H9 (cell line): ENCODE measurements at regions not wholly inside any gene's neighbourhood (a gene's known extent, or its start where the extent isn't known, plus 50 kb on each side); places are given as distances from the start of the nearest gene placed in this dataset.

Source experiments
- DNase-seq: peaks from one replicate; pipeline ENCODE4 v3.0.0-alpha.2; 2017
- H2AFZ ChIP-seq: one replicate; pipeline ENCODE4 v1.6.1; 2013; ENCODE audit warnings: mild to moderate bottlenecking, low read length, control low read depth, moderate library complexity
- H2AK5ac ChIP-seq: 2 replicates; pipeline ENCODE4 v1.6.1; 2013; ENCODE audit warnings: low read length, control low read depth, mixed read lengths; ENCODE audit not compliant: insufficient read length
- H2BK120ac ChIP-seq: one replicate; pipeline ENCODE4 v1.6.1; 2013; ENCODE audit warnings: low read depth, mild to moderate bottlenecking, low read length, control low read depth, inconsistent platforms; ENCODE audit not compliant: poor library complexity, severe bottlenecking
- H2BK12ac ChIP-seq: 2 replicates; pipeline ENCODE4 v1.6.1; 2013; ENCODE audit warnings: low read length, control low read depth, mixed read lengths, low read depth; ENCODE audit not compliant: insufficient read length
- H2BK15ac ChIP-seq: 2 replicates; pipeline ENCODE4 v1.6.1; 2013; ENCODE audit warnings: low read depth, low read length, control low read depth
- H2BK20ac ChIP-seq: one replicate; pipeline ENCODE4 v1.6.1; 2013; ENCODE audit warnings: low read depth, mild to moderate bottlenecking, low read length, control low read depth, inconsistent platforms; ENCODE audit not compliant: poor library complexity, severe bottlenecking
- H2BK5ac ChIP-seq: 2 replicates; pipeline ENCODE4 v1.6.1; 2013; ENCODE audit warnings: low read length, control low read depth, mixed read lengths; ENCODE audit not compliant: insufficient read length
- H3K14ac ChIP-seq: 2 replicates; pipeline ENCODE4 v1.6.1; 2013; ENCODE audit warnings: low read length, control low read depth; ENCODE audit not compliant: insufficient read depth
- H3K18ac ChIP-seq: 2 replicates; pipeline ENCODE4 v1.6.1; 2013; ENCODE audit warnings: low read depth, mild to moderate bottlenecking, mixed read lengths, low read length, control low read depth; ENCODE audit not compliant: insufficient read length
- H3K23ac ChIP-seq: 2 replicates; pipeline ENCODE4 v1.6.1; 2013; ENCODE audit warnings: low read length, control low read depth, mixed read lengths, low read depth; ENCODE audit not compliant: insufficient read length
- H3K23me2 ChIP-seq: 2 replicates; pipeline ENCODE4 v1.6.1; 2013; ENCODE audit warnings: low read depth, mild to moderate bottlenecking, mixed read lengths, low read length, control low read depth; ENCODE audit not compliant: insufficient read length, poor library complexity, severe bottlenecking
- H3K27ac ChIP-seq: 2 replicates; pipeline ENCODE4 v1.5.1; 2013; ENCODE audit warnings: low read length, control low read depth, mixed read lengths, low read depth; ENCODE audit not compliant: insufficient read length
- H3K27me3 ChIP-seq: 2 replicates; pipeline ENCODE4 v1.6.1; 2013; ENCODE audit warnings: low read length, control low read depth, inconsistent platforms; ENCODE audit not compliant: insufficient read depth
- H3K4ac ChIP-seq: 2 replicates; pipeline ENCODE4 v1.6.1; 2013; ENCODE audit warnings: low read depth, mild to moderate bottlenecking, control low read depth, inconsistent platforms, low read length, moderate library complexity
- H3K4me1 ChIP-seq: 2 replicates; pipeline ENCODE4 v1.6.1; 2013; ENCODE audit warnings: low read length, control low read depth, inconsistent platforms; ENCODE audit not compliant: insufficient read depth
- H3K4me2 ChIP-seq: 2 replicates; pipeline ENCODE4 v1.6.1; 2013; ENCODE audit warnings: low read length, control low read depth, mixed read lengths; ENCODE audit not compliant: insufficient read length, insufficient read depth
- H3K56ac ChIP-seq: 2 replicates; pipeline ENCODE4 v1.6.1; 2013; ENCODE audit warnings: low read depth, mild to moderate bottlenecking, mixed read lengths, low read length, control low read depth; ENCODE audit not compliant: insufficient read length
- H3K79me1 ChIP-seq: 2 replicates; pipeline ENCODE4 v1.6.1; 2013; ENCODE audit warnings: low read depth, mild to moderate bottlenecking, moderate library complexity, low read length, control low read depth, inconsistent platforms; ENCODE audit not compliant: insufficient read depth, poor library complexity, severe bottlenecking
- H3K79me2 ChIP-seq: 2 replicates; pipeline ENCODE4 v1.6.1; 2013; ENCODE audit warnings: low read length, control low read depth, inconsistent platforms; ENCODE audit not compliant: insufficient read depth
- H3K9ac ChIP-seq: 2 replicates; pipeline ENCODE4 v1.6.1; 2013; ENCODE audit warnings: low read length, control low read depth, mixed read lengths; ENCODE audit not compliant: insufficient read length; ENCODE audit errors: extremely low read depth
- H3K9me3 ChIP-seq: one replicate; pipeline ENCODE4 v1.6.1; 2013; ENCODE audit warnings: low read depth, low read length, inconsistent platforms; ENCODE audit not compliant: control insufficient read depth
- H3T11ph ChIP-seq: one replicate; pipeline ENCODE4 v1.6.1; 2013; ENCODE audit warnings: mild to moderate bottlenecking, low read length, control low read depth, inconsistent platforms
- H4K20me1 ChIP-seq: one replicate; pipeline ENCODE4 v1.6.1; 2013; ENCODE audit not compliant: control insufficient read depth, insufficient read length, insufficient read depth
- H4K5ac ChIP-seq: 2 replicates; pipeline ENCODE4 v1.6.1; 2013; ENCODE audit warnings: low read depth, mild to moderate bottlenecking, mixed read lengths, low read length, control low read depth; ENCODE audit not compliant: insufficient read length
- H4K8ac ChIP-seq: replicated peaks from 2 replicates; pipeline ENCODE4 v1.6.1; 2013; ENCODE audit warnings: low read length, control low read depth, mixed read lengths, low read depth; ENCODE audit not compliant: insufficient read length
- H4K91ac ChIP-seq: 2 replicates; pipeline ENCODE4 v1.6.1; 2013; ENCODE audit warnings: low read depth, mild to moderate bottlenecking, moderate library complexity, mixed read lengths, low read length, control low read depth; ENCODE audit not compliant: insufficient read length
- H3K27ac Mint-ChIP-seq, 3 experiments: 2 replicates in 2 of 3; 3 replicates in 1 of 3; pipeline ENCODE4 v1.8.0; 2020 to 2021; ENCODE audit warnings: mixed read lengths in 3 of 3, mild to moderate bottlenecking in 1 of 3, moderate library complexity in 1 of 3
- H3K27me3 Mint-ChIP-seq: 2 replicates; pipeline ENCODE4 v1.8.0; 2021; ENCODE audit warnings: low read depth, mild to moderate bottlenecking, moderate library complexity, mixed read lengths
- H3K36me3 Mint-ChIP-seq, 3 experiments: 2 replicates in 2 of 3; 3 replicates in 1 of 3; pipeline ENCODE4 v1.8.0; 2020 to 2021; ENCODE audit warnings: low read depth in 3 of 3, mixed read lengths in 3 of 3; ENCODE audit not compliant: insufficient read depth in 1 of 3
- H3K4me1 Mint-ChIP-seq, 2 experiments: 2 replicates each; pipeline ENCODE4 v1.8.0; 2020; ENCODE audit warnings: mixed read lengths in 2 of 2
- H3K4me3 Mint-ChIP-seq, 2 experiments: 2 replicates in 1 of 2; 3 replicates in 1 of 2; pipeline ENCODE4 v1.8.0; 2020 to 2021; ENCODE audit warnings: mild to moderate bottlenecking in 2 of 2, mixed read lengths in 2 of 2, moderate library complexity in 1 of 2
- H3K9me3 Mint-ChIP-seq, 2 experiments: 2 replicates in 1 of 2; 3 replicates in 1 of 2; pipeline ENCODE4 v1.8.0; 2020; ENCODE audit warnings: mild to moderate bottlenecking in 2 of 2, mixed read lengths in 2 of 2, moderate library complexity in 1 of 2
- WGBS: extraction: QIAGEN DNeasy Blood & Tissue Kit; methylation state at CpG from one replicate; pipeline ENCODE4 v1.1.7; 2013; ENCODE audit warnings: missing lambda C conversion rate, low lambda C conversion rate, mixed read lengths; ENCODE audit not compliant: insufficient read length; ENCODE audit errors: extremely low coverage; 5-methylcytosine and 5-hydroxymethylcytosine counted together
- TF ChIP-seq, protein P1 (sequence below): fragments of 200-600 bp; sonication (generic); conservative IDR thresholded peaks from 3 replicates; pipeline ENCODE4 v1.8.0; 2021; ENCODE audit warnings: antibody characterized with exemption, mild to moderate bottlenecking

DNA sequence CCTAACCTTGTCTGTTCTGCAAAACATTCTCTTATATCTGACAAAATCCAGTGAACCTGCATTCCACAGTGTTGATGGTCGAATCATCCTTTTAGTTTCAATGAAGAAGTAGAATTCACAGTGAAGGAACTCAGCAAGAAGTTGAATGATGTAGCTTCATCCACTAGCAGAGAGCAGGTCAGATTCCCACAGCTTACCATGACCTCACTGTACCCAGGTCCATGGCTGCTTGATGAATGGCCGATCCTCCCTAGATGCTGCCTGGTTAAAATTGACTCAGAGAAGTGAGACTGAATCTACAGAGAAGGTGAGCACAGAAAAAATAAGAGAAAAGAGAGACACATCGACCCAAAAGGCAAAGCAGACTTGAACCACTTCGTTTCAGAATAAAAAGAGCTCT lies 906.0 kb upstream of the CHAC2 start:
- Histone ChIP-seq H3K79me1 (no peaks in the 10 kb centered on the region), H3K4me2 (no peak overlapping the region), H3K27me3 (no peaks in the 10 kb centered on the region), H2BK5ac (no peak overlapping the region), H2BK20ac (no peak overlapping the region), H3K56ac (no peak overlapping the region), H2BK12ac (no peak overlapping the region), H4K8ac (no peak overlapping the region), H3K14ac (no peak overlapping the region), H4K91ac (no peak overlapping the region), H4K5ac (no peak overlapping the region), H3K4me1 (no peaks in the 10 kb centered on the region), H3K9ac (no peak overlapping the region), H3K23ac (no peak overlapping the region), H3K18ac (no peak overlapping the region), H2AK5ac (no peak overlapping the region), H3K27ac (no peak overlapping the region), H3K9me3 (no peaks in the 10 kb centered on the region), H4K20me1 (no peaks in the 10 kb centered on the region), H2BK120ac (no peak overlapping the region), H3K23me2 (no peaks in the 10 kb centered on the region), H2AFZ (no peak overlapping the region), H3K4ac (no peak overlapping the region), H2BK15ac (no peak overlapping the region), H3T11ph (no peak overlapping the region), H3K79me2 (no peaks in the 10 kb centered on the region)
- no CpG with 5 or more reads among the region's 4 CpGs for WGBS
- Mint-ChIP-seq H3K27ac (no peak overlapping the region), H3K27me3 (no peaks in the 10 kb centered on the region), H3K9me3 (no peaks in the 10 kb centered on the region), H3K4me3 (no peak overlapping the region), H3K4me1 (no peaks in the 10 kb centered on the region), H3K36me3 (no peaks in the 10 kb centered on the region)
- DNase-seq = no peak
- TF ChIP-seq, protein P1, sequence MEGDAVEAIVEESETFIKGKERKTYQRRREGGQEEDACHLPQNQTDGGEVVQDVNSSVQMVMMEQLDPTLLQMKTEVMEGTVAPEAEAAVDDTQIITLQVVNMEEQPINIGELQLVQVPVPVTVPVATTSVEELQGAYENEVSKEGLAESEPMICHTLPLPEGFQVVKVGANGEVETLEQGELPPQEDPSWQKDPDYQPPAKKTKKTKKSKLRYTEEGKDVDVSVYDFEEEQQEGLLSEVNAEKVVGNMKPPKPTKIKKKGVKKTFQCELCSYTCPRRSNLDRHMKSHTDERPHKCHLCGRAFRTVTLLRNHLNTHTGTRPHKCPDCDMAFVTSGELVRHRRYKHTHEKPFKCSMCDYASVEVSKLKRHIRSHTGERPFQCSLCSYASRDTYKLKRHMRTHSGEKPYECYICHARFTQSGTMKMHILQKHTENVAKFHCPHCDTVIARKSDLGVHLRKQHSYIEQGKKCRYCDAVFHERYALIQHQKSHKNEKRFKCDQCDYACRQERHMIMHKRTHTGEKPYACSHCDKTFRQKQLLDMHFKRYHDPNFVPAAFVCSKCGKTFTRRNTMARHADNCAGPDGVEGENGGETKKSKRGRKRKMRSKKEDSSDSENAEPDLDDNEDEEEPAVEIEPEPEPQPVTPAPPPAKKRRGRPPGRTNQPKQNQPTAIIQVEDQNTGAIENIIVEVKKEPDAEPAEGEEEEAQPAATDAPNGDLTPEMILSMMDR = no peak
